K562 (cell line): ENCODE measurements at regions not wholly inside any gene's neighbourhood (a gene's known extent, or its start where the extent isn't known, plus 50 kb on each side); places are given as distances from the start of the nearest gene placed in this dataset.

Experiments
- CBX8 ChIP-seq: fragments of 200-600 bp; sonication (generic); IDR thresholded peaks from 2 replicates; pipeline ENCODE4 v1.6.1; 2012; ENCODE audit warnings: borderline replicate concordance, mixed run types, low read depth, mild to moderate bottlenecking, moderate library complexity, mixed read lengths, low read length, control low read depth, inconsistent platforms; ENCODE audit not compliant: poor library complexity, severe bottlenecking; ENCODE audit errors: extremely low read depth
- EZH2 ChIP-seq: IDR thresholded peaks from 2 replicates; pipeline ENCODE4 v1.6.1; 2012; ENCODE audit warnings: low read depth, mild to moderate bottlenecking, inconsistent platforms, low read length, borderline replicate concordance
- GTF2B ChIP-seq: IDR thresholded peaks from 2 replicates; pipeline ENCODE4 v1.6.1; 2011; ENCODE audit not compliant: insufficient read length; ENCODE audit errors: extremely low read depth
- GTF2E2 ChIP-seq: fragments of 200-800 bp; sonication (Bioruptor generic); IDR thresholded peaks from 2 replicates; pipeline ENCODE4 v1.6.1; 2016; ENCODE audit warnings: missing genetic modification characterization, missing compliant biosample characterization
- HMGN3 ChIP-seq: IDR thresholded peaks from 2 replicates; pipeline ENCODE4 v1.6.1; 2011; ENCODE audit warnings: borderline replicate concordance, low read depth, mild to moderate bottlenecking, mixed read lengths, low read length; ENCODE audit not compliant: insufficient read length; ENCODE audit errors: extremely low read depth
- KDM1A ChIP-seq, 2 experiments: fragments of 450-650 bp; IDR thresholded peaks; 2 replicates each; pipeline ENCODE4 v1.6.1; 2016; ENCODE audit warnings: mild to moderate bottlenecking in 2 of 2
- KDM2B ChIP-seq: fragments of 250-450 bp; sonication (Bioruptor Pico); IDR thresholded peaks from 2 replicates; pipeline ENCODE4 v1.8.0; 2021; ENCODE audit warnings: mild to moderate bottlenecking, moderate library complexity
- MECOM ChIP-seq: fragments of 250-450 bp; sonication (Bioruptor Pico); IDR thresholded peaks from 2 replicates; pipeline ENCODE4 v1.8.0; 2022; ENCODE audit warnings: inconsistent platforms
- NR2C2 ChIP-seq, 2 experiments: fragments of 200-800 bp in 1 of 2; sonication (Bioruptor generic) in 1 of 2; sonication (generic) in 1 of 2; formaldehyde crosslinking in 1 of 2; IDR thresholded peaks; 2 replicates each; pipeline versions ENCODE4 v1.6.1 to v1.8.0; 2016 to 2022; ENCODE audit warnings: mild to moderate bottlenecking in 1 of 2, missing compliant biosample characterization in 1 of 2, missing genetic modification characterization in 1 of 2, missing genetic modification reagents in 1 of 2
- PHB2 ChIP-seq: fragments of 450-650 bp; IDR thresholded peaks from 2 replicates; pipeline ENCODE4 v1.6.1; 2017; ENCODE audit warnings: low read depth
- RFX1 ChIP-seq: fragments of 450-650 bp; IDR thresholded peaks from 2 replicates; pipeline ENCODE4 v1.6.1; 2016; ENCODE audit warnings: mild to moderate bottlenecking, moderate library complexity
- SNRNP70 ChIP-seq: fragments of 200-400 bp; formaldehyde crosslinking; optimal IDR thresholded peaks from 2 replicates; pipeline ENCODE3; 2017; ENCODE audit warnings: low read depth, low read length
- SP1 ChIP-seq: sonication (generic); formaldehyde crosslinking; IDR thresholded peaks from 2 replicates; pipeline ENCODE4 v1.8.1; 2022; ENCODE audit warnings: mild to moderate bottlenecking, missing genetic modification reagents
- THRAP3 ChIP-seq: fragments of 450-650 bp; IDR thresholded peaks from 2 replicates; pipeline ENCODE4 v1.6.1; 2016; ENCODE audit warnings: mild to moderate bottlenecking, inconsistent platforms, borderline replicate concordance
- U2AF1 ChIP-seq: fragments of 200-400 bp; formaldehyde crosslinking; optimal IDR thresholded peaks from 2 replicates; pipeline ENCODE3; 2017; ENCODE audit warnings: mild to moderate bottlenecking, low read depth, low read length, moderate library complexity
- ZBTB5 ChIP-seq: fragments of 450-650 bp; IDR thresholded peaks from 2 replicates; pipeline ENCODE4 v1.6.1; 2017; ENCODE audit warnings: antibody characterized with exemption
- ZNF143 ChIP-seq: sonication (generic); formaldehyde crosslinking; IDR thresholded peaks from 2 replicates; pipeline ENCODE4 v1.9.0; 2022; ENCODE audit warnings: mild to moderate bottlenecking, missing genetic modification reagents

DNA sequence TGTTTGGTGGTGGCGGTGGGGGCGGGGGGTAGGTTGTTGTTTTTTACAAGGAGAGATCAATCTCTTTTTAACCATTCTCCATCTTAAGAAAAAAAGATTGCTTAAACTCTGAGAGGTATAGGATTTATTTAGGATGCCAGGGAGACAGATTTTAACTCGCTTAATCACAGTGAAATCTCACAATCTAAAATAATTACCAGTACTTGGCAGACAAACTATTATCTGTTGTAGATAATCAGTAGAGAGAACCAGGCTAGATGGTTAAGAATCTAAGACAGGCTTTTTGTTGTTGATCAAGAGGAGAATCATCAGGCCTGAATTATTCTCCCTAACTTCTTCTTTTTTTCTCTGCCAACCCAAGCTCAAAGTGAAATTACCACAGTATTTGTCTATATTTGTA is 470.2 kb upstream of the ADAMTS9 start (continued):
- TF ChIP-seq PHB2 (no peak), GTF2B (no peak), KDM1A (IDR thresholded peaks at IDR 0.05) (no peak), ZBTB5 (no peak), KDM2B (no peak), CBX8 (no peak), SP1 (CRISPR knock-in tag) (no peak), SNRNP70 (no peak), EZH2 (no peak), ZNF143 (CRISPR knock-in tag) (no peak), THRAP3 (no peak), RFX1 (no peak), MECOM (CRISPR knock-in tag) (no peak), U2AF1 (no peak), NR2C2 (CRISPR knock-in tag; IDR thresholded peaks at IDR 0.05) (no peak), NR2C2 (tag; IDR thresholded peaks at IDR 0.05) (no peak), HMGN3 (no peak), GTF2E2 (no peak)
